ENCODE measurements at regions not wholly inside any gene's neighbourhood (a gene's known extent, or its start where the extent isn't known, plus 50 kb on each side); places are given as distances from the start of the nearest gene placed in this dataset.

GRCh38 chr17:52294301-52294700 is 135.8 kb upstream of the CA10 start:
- TF ChIP-seq, protein P1, sequence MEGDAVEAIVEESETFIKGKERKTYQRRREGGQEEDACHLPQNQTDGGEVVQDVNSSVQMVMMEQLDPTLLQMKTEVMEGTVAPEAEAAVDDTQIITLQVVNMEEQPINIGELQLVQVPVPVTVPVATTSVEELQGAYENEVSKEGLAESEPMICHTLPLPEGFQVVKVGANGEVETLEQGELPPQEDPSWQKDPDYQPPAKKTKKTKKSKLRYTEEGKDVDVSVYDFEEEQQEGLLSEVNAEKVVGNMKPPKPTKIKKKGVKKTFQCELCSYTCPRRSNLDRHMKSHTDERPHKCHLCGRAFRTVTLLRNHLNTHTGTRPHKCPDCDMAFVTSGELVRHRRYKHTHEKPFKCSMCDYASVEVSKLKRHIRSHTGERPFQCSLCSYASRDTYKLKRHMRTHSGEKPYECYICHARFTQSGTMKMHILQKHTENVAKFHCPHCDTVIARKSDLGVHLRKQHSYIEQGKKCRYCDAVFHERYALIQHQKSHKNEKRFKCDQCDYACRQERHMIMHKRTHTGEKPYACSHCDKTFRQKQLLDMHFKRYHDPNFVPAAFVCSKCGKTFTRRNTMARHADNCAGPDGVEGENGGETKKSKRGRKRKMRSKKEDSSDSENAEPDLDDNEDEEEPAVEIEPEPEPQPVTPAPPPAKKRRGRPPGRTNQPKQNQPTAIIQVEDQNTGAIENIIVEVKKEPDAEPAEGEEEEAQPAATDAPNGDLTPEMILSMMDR (IDR thresholded peaks at IDR 0.05) = no peak
- no peak for TF ChIP-seq POLR2A (IDR thresholded peaks at IDR 0.05)
